HCT116 (cell line): ENCODE measurements at regions not wholly inside any gene's neighbourhood (a gene's known extent, or its start where the extent isn't known, plus 50 kb on each side); places are given as distances from the start of the nearest gene placed in this dataset.

ENCODE experiments used
- ATAC-seq: fragments of 200-7000 bp; cut with Tn5 transposase; 2 replicates; pipeline ENCODE4 v1.9.1; 2020; ENCODE audit warnings: mild to moderate bottlenecking, moderate library complexity
- BruUV-seq: library from RNA; stranded (reverse); fragments of 400-500 nt; replicated peaks from 2 replicates; lab custom pipeline; 2021; lab: Mats Ljungman, UMichigan
- CTCF ChIA-PET: fragments of 300-600 bp; sonication (Branson Sonifier 250); formaldehyde crosslinking; loops from one replicate; lab custom pipeline; 2021; ENCODE audit warnings: antibody characterized with exemption; lab: Charles Lee
- POLR2A ChIA-PET: fragments of 300-600, 350-600 bp; sonication (Branson Sonifier 250); formaldehyde crosslinking; loops from one replicate; lab custom pipeline; 2021; ENCODE audit warnings: antibody characterized with exemption; lab: Charles Lee
- RAD21 ChIA-PET, 2 experiments: fragments of 300-600 bp; sonication (Branson Sonifier 250); formaldehyde crosslinking; loops; one replicate each; lab custom pipeline; 2023; ENCODE audit warnings: low total read pairs in 2 of 2; ENCODE audit not compliant: uncharacterized antibody in 2 of 2, unreplicated experiment in 2 of 2, low non-redundant PET in 1 of 2; lab: Charles Lee
- DNase-seq: peaks from one replicate; pipeline ENCODE4 v3.0.0-alpha.2; 2010; ENCODE audit warnings: low read depth, low spot score
- H2AFZ ChIP-seq: fragments of 200-600 bp; shearing (Covaris generic), sonication (generic); 2 replicates; pipeline ENCODE4 v1.6.1; 2017; ENCODE audit warnings: low read depth, mixed run types, mixed read lengths, antibody characterized with exemption, low read length; ENCODE audit not compliant: poor library complexity, severe bottlenecking
- H3K27ac ChIP-seq: 2 replicates; pipeline ENCODE4 v1.5.1; 2012; ENCODE audit warnings: low read depth, low read length
- H3K27me3 ChIP-seq: fragments of 200-600 bp; sonication (generic); 2 replicates; pipeline ENCODE4 v1.6.1; 2016; ENCODE audit warnings: mixed run types, low read length, mixed read lengths; ENCODE audit not compliant: insufficient read depth
- H3K36me3 ChIP-seq, 2 experiments: fragments of 200-500 bp in 1 of 2; fragments of 200-600 bp in 1 of 2; sonication (Bioruptor generic) in 1 of 2; sonication (generic) in 1 of 2; 2 replicates each; pipeline versions ENCODE4 v1.5.1 to v1.6.1; 2014 to 2016; ENCODE audit warnings: low read length in 2 of 2, inconsistent platforms in 1 of 2, mixed read lengths in 1 of 2, mixed run types in 1 of 2; ENCODE audit not compliant: insufficient read depth in 2 of 2, control insufficient read depth in 1 of 2
- H3K4me1 ChIP-seq, 2 experiments: fragments of 200-600 bp in 1 of 2; sonication (generic) in 1 of 2; 2 replicates each; pipeline versions ENCODE4 v1.5.1 to v1.6.1; 2012 to 2017; ENCODE audit warnings: low read length in 2 of 2, inconsistent platforms in 1 of 2, mild to moderate bottlenecking in 1 of 2, mixed read lengths in 1 of 2, mixed run types in 1 of 2, moderate library complexity in 1 of 2; ENCODE audit not compliant: insufficient read depth in 2 of 2, control insufficient read depth in 1 of 2
- H3K4me2 ChIP-seq: fragments of 200-600 bp; sonication (generic); 2 replicates; pipeline ENCODE4 v1.6.1; 2017; ENCODE audit warnings: mixed run types, low read length, mixed read lengths
- H3K4me3 ChIP-seq, 2 experiments: fragments of 200-600 bp in 1 of 2; sonication (generic) in 1 of 2; replicated peaks in 1 of 2; 2 replicates each; pipeline ENCODE4 v1.5.1; 2011 to 2016; ENCODE audit warnings: low read length in 2 of 2, control low read depth in 1 of 2, low read depth in 1 of 2, mild to moderate bottlenecking in 1 of 2, mixed read lengths in 1 of 2, mixed run types in 1 of 2
- H3K79me2 ChIP-seq: fragments of 200-600 bp; sonication (generic); 2 replicates; pipeline ENCODE4 v1.6.1; 2017; ENCODE audit warnings: mild to moderate bottlenecking, mixed run types, low read length, moderate library complexity, mixed read lengths; ENCODE audit not compliant: insufficient read depth
- H3K9ac ChIP-seq: fragments of 200-600 bp; sonication (generic); 2 replicates; pipeline ENCODE4 v1.6.1; 2016; ENCODE audit warnings: low read length, mixed read lengths
- H3K9me2 ChIP-seq: fragments of 200-600 bp; sonication (generic), shearing (Covaris generic); 2 replicates; pipeline ENCODE4 v1.6.1; 2017; ENCODE audit warnings: mixed run types, mild to moderate bottlenecking, moderate library complexity; ENCODE audit not compliant: insufficient read depth
- H3K9me3 ChIP-seq, 2 experiments: fragments of 200-500 bp in 1 of 2; fragments of 200-600 bp in 1 of 2; sonication (Bioruptor generic) in 1 of 2; sonication (generic) in 1 of 2; 2 replicates each; pipeline ENCODE4 v1.6.1; 2014 to 2017; ENCODE audit warnings: low read length in 2 of 2, mixed read lengths in 2 of 2, inconsistent platforms in 1 of 2, low read depth in 1 of 2, mild to moderate bottlenecking in 1 of 2, mixed run types in 1 of 2, moderate library complexity in 1 of 2; ENCODE audit not compliant: control insufficient read depth in 1 of 2, insufficient read depth in 1 of 2
- H4K20me1 ChIP-seq: fragments of 200-600 bp; sonication (generic), shearing (Covaris generic); 2 replicates; pipeline ENCODE4 v1.6.1; 2017; ENCODE audit warnings: mixed run types, mild to moderate bottlenecking, moderate library complexity; ENCODE audit not compliant: insufficient read depth
- ATF3 ChIP-seq: IDR thresholded peaks from 2 replicates; pipeline ENCODE4 v1.6.1; 2012
- CBX3 ChIP-seq: IDR thresholded peaks from 2 replicates; pipeline ENCODE4 v1.6.1; 2012; ENCODE audit warnings: low read depth
- CTCF ChIP-seq, 3 experiments: fragments of 200-600 bp in 1 of 3; sonication (generic) in 1 of 3; IDR thresholded peaks in 2 of 3; conservative IDR thresholded peaks in 1 of 3; 2 replicates each; pipeline ENCODE4 v1.5.1; 2012 to 2017; ENCODE audit warnings: low read depth in 2 of 3, low read length in 2 of 3, antibody characterized with exemption in 1 of 3, borderline replicate concordance in 1 of 3, control low read depth in 1 of 3, mild to moderate bottlenecking in 1 of 3, mixed read lengths in 1 of 3, mixed run types in 1 of 3, moderate library complexity in 1 of 3; ENCODE audit not compliant: insufficient read depth in 1 of 3
- POLR2A ChIP-seq: IDR thresholded peaks from 2 replicates; pipeline ENCODE4 v1.7.0; 2011; ENCODE audit warnings: borderline replicate concordance; ENCODE audit not compliant: insufficient read depth, insufficient read length; ENCODE audit errors: extremely low read depth
- POLR2AphosphoS5 ChIP-seq: IDR thresholded peaks from 2 replicates; pipeline ENCODE4 v1.6.1; 2011; ENCODE audit warnings: mild to moderate bottlenecking, low read depth, low read length, moderate library complexity
- SRF ChIP-seq: IDR thresholded peaks from 2 replicates; pipeline ENCODE4 v1.6.1; 2012; ENCODE audit warnings: low read depth
- TCF7L2 ChIP-seq: IDR thresholded peaks from 2 replicates; pipeline ENCODE4 v1.7.0; 2011; ENCODE audit warnings: borderline replicate concordance, inconsistent platforms; ENCODE audit not compliant: insufficient read depth, insufficient read length; ENCODE audit errors: extremely low read depth
- YY1 ChIP-seq: IDR thresholded peaks from 2 replicates; pipeline ENCODE4 v1.6.1; 2011; ENCODE audit warnings: low read length, low read depth, moderate library complexity, mild to moderate bottlenecking; ENCODE audit not compliant: insufficient replicate concordance; ENCODE audit errors: extremely low read depth
- ZNF274 ChIP-seq: fragments of 200-500 bp; sonication (Bioruptor generic); IDR thresholded peaks from 2 replicates; pipeline ENCODE4 v1.6.1; 2014; ENCODE audit warnings: mild to moderate bottlenecking, low read depth, low read length, inconsistent platforms
- intact Hi-C: fragments of 100-400 bp; cut with micrococcal nuclease; formaldehyde crosslinking; loops from 2 replicates; pipeline ENCODE4 v1.10.0; 2022

GRCh38 chr10:47107007-47107747 is 192.8 kb upstream of the GDF10 start:
- H3K9me3 ChIP-seq, result no peaks in the 10 kb centered on the region
- intact Hi-C loops, result no loop called here
- no peaks in the 10 kb centered on the region for H4K20me1 ChIP-seq
- CTCF ChIA-PET, result no interaction called here
- no peak overlapping the region for H3K4me2 ChIP-seq
- no peak for DNase-seq
- H3K27me3 ChIP-seq, result no peaks in the 10 kb centered on the region
- RAD21 ChIA-PET, result no interaction called here
- no peak overlapping the region for H3K27ac ChIP-seq
- TF ChIP-seq POLR2A (no peak), CBX3 (no peak), CTCF (IDR thresholded peaks at IDR 0.05 in 2 of 3, conservative IDR thresholded peaks at IDR 0.05 in 1 of 3; ENCODE audit: borderline replicate concordance in 1 of 3, insufficient read depth in 1 of 3, low read depth in 2 of 3, low read length in 2 of 3) (no peak), YY1 (no peak), POLR2AphosphoS5 (no peak), ZNF274 (no peak), TCF7L2 (no peak), SRF (no peak), ATF3 (no peak)
- no TSS peak for BruUV-seq
- no peak overlapping the region for H2AFZ ChIP-seq
- ATAC-seq, result no peak
- H3K4me3 ChIP-seq, result no peak overlapping the region
- H3K4me1 ChIP-seq, result no peaks in the 10 kb centered on the region
- POLR2A ChIA-PET, result no interaction called here
- H3K79me2 ChIP-seq, result no peaks in the 10 kb centered on the region
- no peak overlapping the region for H3K9ac ChIP-seq
- H3K9me2 ChIP-seq, result no peaks in the 10 kb centered on the region
- H3K36me3 ChIP-seq, result no peaks in the 10 kb centered on the region
